GM12875 (cell line): ENCODE measurements at regions not wholly inside any gene's neighbourhood (a gene's known extent, or its start where the extent isn't known, plus 50 kb on each side); places are given as distances from the start of the nearest gene placed in this dataset.

Experiments used
- H3K4me3 ChIP-seq: one replicate; pipeline ENCODE4 v1.5.1; 2011; ENCODE audit warnings: low read depth, low read length, control low read depth
- TF ChIP-seq, protein P1 (sequence below): IDR thresholded peaks from 2 replicates; pipeline ENCODE4 v1.5.1; 2011; ENCODE audit warnings: low read depth, mild to moderate bottlenecking, control low read depth, inconsistent platforms, low read length, moderate library complexity, borderline replicate concordance; ENCODE audit not compliant: insufficient read depth

DNA sequence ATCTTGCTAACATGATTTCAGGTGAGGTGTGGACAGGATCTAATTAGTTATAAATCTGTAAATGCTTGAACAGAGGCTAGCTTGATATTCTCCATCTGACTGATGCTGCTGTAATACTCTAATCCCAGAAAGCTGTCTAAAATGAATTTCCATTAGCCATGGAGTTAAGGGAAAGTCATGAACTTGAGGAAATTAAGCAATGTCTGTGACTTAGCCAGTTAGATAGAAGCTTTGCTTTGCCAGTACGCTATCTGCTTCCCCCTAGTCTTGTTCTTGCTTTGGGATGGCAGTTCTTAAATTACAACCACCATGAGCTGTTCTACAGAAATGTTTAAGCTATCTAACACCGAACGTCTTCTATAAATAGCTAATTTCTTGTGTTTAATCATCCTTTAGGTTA lies 195.7 kb downstream of the PRL start:
- H3K4me3 ChIP-seq, result no peak overlapping the region
- TF ChIP-seq, protein P1, sequence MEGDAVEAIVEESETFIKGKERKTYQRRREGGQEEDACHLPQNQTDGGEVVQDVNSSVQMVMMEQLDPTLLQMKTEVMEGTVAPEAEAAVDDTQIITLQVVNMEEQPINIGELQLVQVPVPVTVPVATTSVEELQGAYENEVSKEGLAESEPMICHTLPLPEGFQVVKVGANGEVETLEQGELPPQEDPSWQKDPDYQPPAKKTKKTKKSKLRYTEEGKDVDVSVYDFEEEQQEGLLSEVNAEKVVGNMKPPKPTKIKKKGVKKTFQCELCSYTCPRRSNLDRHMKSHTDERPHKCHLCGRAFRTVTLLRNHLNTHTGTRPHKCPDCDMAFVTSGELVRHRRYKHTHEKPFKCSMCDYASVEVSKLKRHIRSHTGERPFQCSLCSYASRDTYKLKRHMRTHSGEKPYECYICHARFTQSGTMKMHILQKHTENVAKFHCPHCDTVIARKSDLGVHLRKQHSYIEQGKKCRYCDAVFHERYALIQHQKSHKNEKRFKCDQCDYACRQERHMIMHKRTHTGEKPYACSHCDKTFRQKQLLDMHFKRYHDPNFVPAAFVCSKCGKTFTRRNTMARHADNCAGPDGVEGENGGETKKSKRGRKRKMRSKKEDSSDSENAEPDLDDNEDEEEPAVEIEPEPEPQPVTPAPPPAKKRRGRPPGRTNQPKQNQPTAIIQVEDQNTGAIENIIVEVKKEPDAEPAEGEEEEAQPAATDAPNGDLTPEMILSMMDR, result no peak

DNA sequence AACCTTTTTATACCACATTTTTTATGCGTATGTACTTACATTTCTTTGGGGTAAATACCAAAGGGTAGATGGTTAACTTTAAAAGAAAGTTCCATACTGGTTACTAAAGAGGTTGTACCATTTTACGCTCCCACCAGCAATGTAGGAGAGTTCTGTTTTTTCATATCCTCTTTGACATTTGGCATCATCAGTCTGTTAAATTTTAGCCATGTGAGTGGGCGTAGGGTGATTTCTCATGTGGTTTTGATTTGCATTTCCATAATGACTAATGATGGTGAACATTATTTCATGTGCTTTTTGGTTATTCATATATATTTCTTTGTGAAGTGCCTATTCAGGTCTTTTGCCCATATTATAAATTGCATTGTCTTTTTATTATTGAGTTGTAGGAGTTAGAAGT lies 194.2 kb downstream of the PRL start:
- H3K4me3 ChIP-seq, result no peak overlapping the region
- TF ChIP-seq, protein P1, result no peak

DNA sequence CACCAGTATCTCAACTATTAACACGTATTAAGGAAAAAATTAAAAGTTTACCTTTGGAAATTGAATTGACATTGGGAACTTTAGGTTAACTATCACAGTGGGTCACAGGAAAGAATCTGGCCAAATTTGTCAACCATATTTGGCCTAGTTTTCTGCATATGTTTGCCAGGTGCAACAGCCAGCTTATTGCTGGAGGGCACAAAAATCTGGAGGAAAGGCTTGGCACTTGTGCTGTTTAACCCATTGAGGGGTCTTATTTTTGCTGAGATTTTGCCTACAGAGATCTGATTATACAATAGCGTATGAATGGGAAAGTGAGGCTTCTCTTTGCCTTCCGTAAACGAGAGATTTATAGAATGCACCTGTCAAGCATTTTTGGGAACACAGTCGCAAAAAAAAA lies 190.4 kb downstream of the PRL start:
- no peak overlapping the region for H3K4me3 ChIP-seq
- TF ChIP-seq, protein P1, result no peak

DNA sequence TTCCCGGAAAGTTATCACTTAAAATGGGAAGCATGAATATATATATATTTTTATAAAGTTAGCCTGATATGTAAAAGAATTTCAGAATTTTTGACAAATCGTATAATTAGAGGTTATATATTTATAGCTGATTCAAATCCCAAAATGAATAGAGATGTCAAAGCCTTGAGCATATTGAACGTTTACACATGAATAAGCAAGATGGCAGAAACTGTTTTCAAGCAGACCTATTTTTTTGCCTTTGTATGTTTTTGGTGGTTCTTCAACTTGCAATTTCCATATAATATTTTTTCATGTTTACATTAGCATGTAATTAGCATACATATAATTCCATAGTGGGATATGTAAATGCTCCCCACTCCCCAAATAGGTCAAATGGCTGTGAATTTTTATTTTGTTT lies 189.9 kb downstream of the PRL start:
- TF ChIP-seq, protein P1, result no peak
- no peak overlapping the region for H3K4me3 ChIP-seq

DNA sequence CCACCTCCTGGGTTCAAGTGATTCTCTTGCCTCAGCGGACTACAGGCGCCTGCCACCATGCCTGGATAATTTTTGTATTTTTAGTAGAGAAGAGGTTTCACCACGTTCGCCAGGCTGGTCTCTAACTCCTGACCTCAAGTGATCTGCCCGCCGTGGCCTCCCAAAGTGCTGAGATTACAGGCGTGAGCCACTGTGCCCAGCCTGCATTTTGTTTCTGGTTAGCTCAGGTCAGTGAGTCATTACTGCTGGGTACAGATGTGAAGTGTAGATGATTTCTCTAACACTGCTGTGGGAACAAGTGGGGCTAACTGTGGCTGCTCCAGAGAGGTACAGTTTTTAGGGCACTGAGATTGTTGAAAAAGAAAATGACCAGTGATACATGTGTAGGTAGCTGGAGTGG lies 188.6 kb downstream of the PRL start:
- no peak overlapping the region for H3K4me3 ChIP-seq
- TF ChIP-seq, protein P1, result no peak

DNA sequence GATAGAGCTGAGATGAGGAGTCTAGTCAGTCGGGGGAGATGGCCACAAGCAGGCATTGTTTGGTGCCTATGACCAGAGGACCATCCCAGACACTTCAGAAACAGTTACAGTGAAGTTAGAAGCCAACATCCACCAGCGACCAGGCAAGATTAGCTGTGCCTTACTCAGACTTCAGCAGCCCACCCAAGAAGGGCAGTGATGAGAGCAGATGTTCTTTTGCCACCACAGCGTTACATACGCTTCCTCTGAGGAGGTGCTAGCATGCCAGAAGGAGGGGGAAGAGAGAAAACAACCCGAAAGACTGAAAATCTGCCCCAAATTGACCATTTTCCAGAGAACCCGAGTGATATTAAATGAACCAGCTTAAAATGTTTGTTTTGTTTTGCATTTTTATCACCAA lies 186.8 kb downstream of the PRL start:
- TF ChIP-seq, protein P1, result no peak
- no peak overlapping the region for H3K4me3 ChIP-seq

DNA sequence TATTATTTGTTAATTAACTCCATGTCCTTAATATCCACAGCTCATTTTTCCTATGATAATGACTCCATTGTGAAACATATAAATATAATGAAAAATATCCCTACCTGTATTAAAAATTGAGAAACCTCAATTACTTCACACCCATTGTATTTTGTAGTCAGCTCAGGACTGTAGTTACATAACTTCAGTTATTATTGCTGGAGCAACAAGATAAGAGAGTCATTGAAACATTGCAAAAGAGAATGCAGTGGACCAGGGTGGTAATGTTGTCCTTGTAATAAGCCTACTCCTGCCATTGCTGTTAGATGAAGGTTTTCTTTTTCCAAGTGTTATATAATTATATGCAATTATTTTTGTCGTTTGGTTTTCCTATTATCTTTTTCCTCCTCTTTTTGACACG lies 184.4 kb downstream of the PRL start:
- no peak overlapping the region for H3K4me3 ChIP-seq
- TF ChIP-seq, protein P1, result no peak
